Suprapubic skin (tissue), 4 donors: ENCODE measurements at regions not wholly inside any gene's neighbourhood (a gene's known extent, or its start where the extent isn't known, plus 50 kb on each side); places are given as distances from the start of the nearest gene placed in this dataset.

Experiments used
- DNase-seq, 2 donors: peaks; one replicate each; pipeline ENCODE4 v3.0.0-alpha.2; 2019; ENCODE audit warnings: low spot score in 2 of 2
- H3K27ac ChIP-seq: fragments of 200-600 bp; sonication (generic); one replicate; pipeline ENCODE4 v1.5.1; 2019
- H3K27me3 ChIP-seq: fragments of 200-600 bp; sonication (generic); one replicate; pipeline ENCODE4 v1.5.1; 2019
- H3K36me3 ChIP-seq: fragments of 200-600 bp; sonication (generic); one replicate; pipeline ENCODE4 v1.5.1; 2019
- H3K4me1 ChIP-seq: fragments of 200-600 bp; sonication (generic); one replicate; pipeline ENCODE4 v1.5.1; 2019
- H3K4me3 ChIP-seq: fragments of 200-600 bp; sonication (generic); one replicate; pipeline ENCODE4 v1.5.1; 2019; ENCODE audit warnings: mild to moderate bottlenecking
- H3K9me3 ChIP-seq: fragments of 200-600 bp; sonication (generic); one replicate; pipeline ENCODE4 v1.5.1; 2019
- EP300 ChIP-seq: sonication (generic); formaldehyde crosslinking; IDR thresholded peaks from one replicate; pipeline ENCODE4 v1.6.1; 2017; ENCODE audit warnings: antibody characterized with exemption
- POLR2A ChIP-seq, 2 donors: fragments of 450-650 bp; IDR thresholded peaks; one replicate each; pipeline ENCODE4 v1.6.1; 2017; ENCODE audit warnings: antibody characterized with exemption in 2 of 2, mild to moderate bottlenecking in 2 of 2, moderate library complexity in 2 of 2
- POLR2AphosphoS5 ChIP-seq, 3 donors: sonication (generic); formaldehyde crosslinking; IDR thresholded peaks; one replicate each; pipeline ENCODE4 v1.6.1; 2017; ENCODE audit warnings: antibody characterized with exemption in 3 of 3
- WGBS: methylation state at CpG from one replicate; pipeline ENCODE4 v1.1.5; 2018; 5-methylcytosine and 5-hydroxymethylcytosine counted together
- TF ChIP-seq, protein P1 (sequence below), 2 donors: fragments of 200-600 bp in 1 of 2; fragments of 450-650 bp in 1 of 2; sonication (generic) in 1 of 2; IDR thresholded peaks; one replicate each; pipeline ENCODE4 v1.5.1; 2016 to 2019; ENCODE audit warnings: antibody characterized with exemption in 2 of 2, mild to moderate bottlenecking in 1 of 2, moderate library complexity in 1 of 2

DNA sequence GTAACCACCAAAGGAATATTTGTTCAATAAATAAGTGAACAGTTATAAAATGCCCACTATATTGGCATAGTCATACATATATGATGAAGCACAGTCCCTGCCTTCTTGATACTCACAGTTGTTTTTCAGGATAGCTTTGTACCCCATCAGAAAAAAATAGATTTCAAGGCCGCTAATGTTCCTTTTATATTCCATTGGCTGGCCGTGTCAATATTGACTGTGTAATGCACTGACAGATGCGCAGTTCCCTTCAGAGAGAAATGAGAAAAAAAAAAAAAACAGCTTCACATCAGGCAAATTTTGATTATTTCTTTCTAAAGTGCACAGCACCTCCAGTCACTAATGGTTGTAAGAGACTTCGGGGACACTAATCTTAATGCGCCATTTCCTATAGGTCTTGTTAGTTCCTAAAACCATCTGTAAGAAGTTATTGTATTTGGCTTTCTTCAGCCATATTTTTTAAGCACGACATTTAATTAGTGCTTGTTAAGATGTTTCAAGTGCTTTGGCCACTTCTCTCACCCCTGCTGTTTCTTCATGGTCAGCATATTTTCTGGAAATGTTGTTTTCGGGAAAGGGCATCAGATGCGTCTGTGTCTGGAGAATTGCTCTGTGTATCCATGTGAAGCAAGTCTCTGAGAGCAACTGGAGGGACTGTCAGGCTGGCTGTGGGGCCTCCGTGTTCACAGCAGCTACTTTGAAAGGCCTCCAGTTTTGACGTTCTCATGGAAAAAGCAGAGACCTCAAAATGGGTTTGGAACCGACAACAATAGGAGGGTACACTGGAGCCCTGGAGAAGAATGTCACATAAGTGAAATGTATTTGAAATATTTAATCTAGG, 378.3 kb downstream of the MTX2 start:
- H3K27me3 ChIP-seq: peaks cover 47% of the 10 kb centered on the region
- H3K4me1 ChIP-seq: no peaks in the 10 kb centered on the region
- H3K4me3 ChIP-seq: no peak overlapping the region
- DNase-seq: no peak
- no peaks in the 10 kb centered on the region for H3K36me3 ChIP-seq
- H3K9me3 ChIP-seq: no peaks in the 10 kb centered on the region
- no peak overlapping the region for H3K27ac ChIP-seq
- 90% methylated on average over 11 of the region's 11 CpGs for WGBS
- TF ChIP-seq POLR2A (IDR thresholded peaks at IDR 0.05) (no peak), POLR2AphosphoS5 (IDR thresholded peaks at IDR 0.05) (no peak)
- TF ChIP-seq, protein P1, sequence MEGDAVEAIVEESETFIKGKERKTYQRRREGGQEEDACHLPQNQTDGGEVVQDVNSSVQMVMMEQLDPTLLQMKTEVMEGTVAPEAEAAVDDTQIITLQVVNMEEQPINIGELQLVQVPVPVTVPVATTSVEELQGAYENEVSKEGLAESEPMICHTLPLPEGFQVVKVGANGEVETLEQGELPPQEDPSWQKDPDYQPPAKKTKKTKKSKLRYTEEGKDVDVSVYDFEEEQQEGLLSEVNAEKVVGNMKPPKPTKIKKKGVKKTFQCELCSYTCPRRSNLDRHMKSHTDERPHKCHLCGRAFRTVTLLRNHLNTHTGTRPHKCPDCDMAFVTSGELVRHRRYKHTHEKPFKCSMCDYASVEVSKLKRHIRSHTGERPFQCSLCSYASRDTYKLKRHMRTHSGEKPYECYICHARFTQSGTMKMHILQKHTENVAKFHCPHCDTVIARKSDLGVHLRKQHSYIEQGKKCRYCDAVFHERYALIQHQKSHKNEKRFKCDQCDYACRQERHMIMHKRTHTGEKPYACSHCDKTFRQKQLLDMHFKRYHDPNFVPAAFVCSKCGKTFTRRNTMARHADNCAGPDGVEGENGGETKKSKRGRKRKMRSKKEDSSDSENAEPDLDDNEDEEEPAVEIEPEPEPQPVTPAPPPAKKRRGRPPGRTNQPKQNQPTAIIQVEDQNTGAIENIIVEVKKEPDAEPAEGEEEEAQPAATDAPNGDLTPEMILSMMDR (IDR thresholded peaks at IDR 0.05): no peak

DNA sequence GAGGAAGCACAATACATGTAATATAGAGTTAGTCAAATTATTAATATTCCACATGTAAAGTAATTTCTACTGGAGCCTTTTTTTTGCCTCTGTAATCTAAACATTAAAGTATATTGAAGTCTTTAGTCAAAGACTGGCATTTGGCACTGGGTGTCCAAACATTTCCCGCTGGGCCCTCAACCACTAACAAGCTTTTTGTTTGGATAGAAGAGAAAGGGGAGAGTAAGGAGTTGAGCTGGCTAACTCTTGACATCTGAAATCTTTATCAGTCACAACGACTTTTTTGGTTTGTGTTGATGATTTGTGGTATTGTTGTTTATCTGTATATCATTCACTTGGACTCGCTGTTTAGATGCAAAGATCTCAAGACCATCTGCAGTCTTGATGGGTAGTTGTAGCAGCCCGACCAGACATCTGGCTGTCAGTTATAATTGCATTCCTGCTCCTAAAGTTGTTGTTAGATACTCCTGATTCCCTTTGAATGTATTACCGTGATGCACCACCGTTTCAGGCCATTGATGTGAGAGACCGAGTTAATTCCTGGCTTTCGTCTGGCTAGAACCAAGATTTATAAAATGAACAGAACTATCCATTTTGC, 379.6 kb downstream of the MTX2 start:
- WGBS: 82% methylated on average over 8 of the region's 8 CpGs
- H3K27me3 ChIP-seq: peaks cover 41% of the 10 kb centered on the region
- H3K27ac ChIP-seq: no peak overlapping the region
- no peaks in the 10 kb centered on the region for H3K36me3 ChIP-seq
- TF ChIP-seq POLR2AphosphoS5 (IDR thresholded peaks at IDR 0.05) (no peak), EP300 (no peak), POLR2A (IDR thresholded peaks at IDR 0.05) (no peak)
- TF ChIP-seq, protein P1 (IDR thresholded peaks at IDR 0.05): no peak
- H3K9me3 ChIP-seq: no peaks in the 10 kb centered on the region
- no peak overlapping the region for H3K4me3 ChIP-seq
- no peaks in the 10 kb centered on the region for H3K4me1 ChIP-seq
- no peak for DNase-seq

GRCh38 chr2:176650104-176650837, 381.0 kb downstream of the MTX2 start:
- no peak for DNase-seq
- H3K27me3 ChIP-seq: peaks cover 40% of the 10 kb centered on the region
- H3K36me3 ChIP-seq: no peaks in the 10 kb centered on the region
- 77% methylated on average over 4 of the region's 4 CpGs for WGBS
- no peak for TF ChIP-seq POLR2AphosphoS5 (IDR thresholded peaks at IDR 0.05)
- TF ChIP-seq EP300: no peak
- TF ChIP-seq, protein P1 (IDR thresholded peaks at IDR 0.05): no peak
- TF ChIP-seq POLR2A (IDR thresholded peaks at IDR 0.05): no peak
- no peaks in the 10 kb centered on the region for H3K4me1 ChIP-seq
- H3K9me3 ChIP-seq: no peaks in the 10 kb centered on the region
- H3K4me3 ChIP-seq: no peak overlapping the region
- H3K27ac ChIP-seq: no peak overlapping the region

- WGBS: 85% methylated on average over 13 of the region's 13 CpGs
Observed at GRCh38 chr2:176650838-176651555, 381.8 kb downstream of the MTX2 start.

More at GRCh38 chr2:176650838-176651555, 381.8 kb downstream of the MTX2 start:
- Histone ChIP-seq H3K4me3 (no peak overlapping the region), H3K4me1 (no peaks in the 10 kb centered on the region), H3K36me3 (no peaks in the 10 kb centered on the region), H3K9me3 (no peaks in the 10 kb centered on the region), H3K27ac (no peak overlapping the region), H3K27me3 (peaks cover 33% of the 10 kb centered on the region)
- no peak for TF ChIP-seq POLR2AphosphoS5 (IDR thresholded peaks at IDR 0.05)
- TF ChIP-seq EP300: no peak
- no peak for TF ChIP-seq POLR2A (IDR thresholded peaks at IDR 0.05)
- TF ChIP-seq, protein P1 (IDR thresholded peaks at IDR 0.05): no peak
- DNase-seq: no peak
